NB4 (cell line): ENCODE measurements at regions not wholly inside any gene's neighbourhood (a gene's known extent, or its start where the extent isn't known, plus 50 kb on each side); places are given as distances from the start of the nearest gene placed in this dataset.

Experiments
- CTCF ChIP-seq: IDR thresholded peaks from one replicate; pipeline ENCODE4 v1.5.1; 2012; ENCODE audit warnings: low read depth, low read length
- MAX ChIP-seq: IDR thresholded peaks from 2 replicates; pipeline ENCODE4 v1.6.1; 2011; ENCODE audit warnings: low read depth, low read length
- MYC ChIP-seq: IDR thresholded peaks from 2 replicates; pipeline ENCODE4 v1.6.1; 2011; ENCODE audit warnings: low read depth, low read length
- POLR2A ChIP-seq: IDR thresholded peaks from 2 replicates; pipeline ENCODE4 v1.6.1; 2011; ENCODE audit warnings: mild to moderate bottlenecking; ENCODE audit not compliant: insufficient read length; ENCODE audit errors: extremely low read depth

DNA sequence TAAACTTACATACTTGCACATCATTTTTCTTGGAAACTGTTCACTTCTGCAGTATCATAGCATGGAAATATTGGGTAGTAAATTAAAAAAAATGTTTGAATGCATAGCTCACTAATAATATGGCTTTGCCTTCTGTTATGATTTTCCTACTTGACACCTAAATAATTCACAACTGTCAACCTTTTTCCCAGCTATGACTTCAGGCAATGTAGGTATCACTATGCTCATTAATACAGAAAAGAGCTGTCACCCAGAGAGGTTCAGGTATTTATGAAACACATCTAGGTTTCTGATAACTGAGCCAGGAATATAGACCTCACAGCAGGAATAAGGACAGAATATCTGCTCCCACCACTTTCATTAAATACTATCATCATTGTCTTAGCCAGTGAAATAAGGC, 289.5 kb downstream of the ACTRT1 start:
- TF ChIP-seq POLR2A (no peak), CTCF (no peak), MYC (no peak), MAX (no peak)
